Thyroid gland (tissue), 4 donors: ENCODE measurements at regions not wholly inside any gene's neighbourhood (a gene's known extent, or its start where the extent isn't known, plus 50 kb on each side); places are given as distances from the start of the nearest gene placed in this dataset.
A peak's percentile ranks its signal among the peaks of the same experiment; 100 is the strongest.

Source experiments
- DNase-seq, 2 donors: peaks; one replicate each; pipeline ENCODE4 v3.0.0-alpha.2; 2019
- H3K27ac ChIP-seq, 3 donors: fragments of 200-600 bp; sonication (generic); 1 replicate in 2 of 3; 2 replicates in 1 of 3; pipeline ENCODE4 v1.5.1; 2016 to 2019; ENCODE audit warnings: mild to moderate bottlenecking in 1 of 3, moderate library complexity in 1 of 3
- H3K27me3 ChIP-seq: fragments of 200-600 bp; sonication (generic); one replicate; pipeline ENCODE4 v1.5.1; 2019
- H3K36me3 ChIP-seq, 2 donors: fragments of 200-600 bp; sonication (generic); one replicate each; pipeline ENCODE4 v1.5.1; 2016 to 2019
- H3K4me1 ChIP-seq, 2 donors: fragments of 200-600 bp; sonication (generic); one replicate each; pipeline ENCODE4 v1.5.1; 2017 to 2019
- H3K4me3 ChIP-seq, 3 donors: fragments of 200-600 bp; sonication (generic); replicated peaks in 1 of 3; 1 replicate in 2 of 3; 2 replicates in 1 of 3; pipeline ENCODE4 v1.5.1; 2016; ENCODE audit warnings: mild to moderate bottlenecking in 1 of 3
- H3K9me3 ChIP-seq: fragments of 200-600 bp; sonication (generic); one replicate; pipeline ENCODE4 v1.5.1; 2017
- POLR2A ChIP-seq, 2 donors: fragments of 450-650 bp; IDR thresholded peaks; one replicate each; pipeline ENCODE4 v1.6.1; 2017; ENCODE audit warnings: antibody characterized with exemption in 2 of 2, mild to moderate bottlenecking in 2 of 2, moderate library complexity in 1 of 2
- WGBS, 2 donors: methylation state at CpG; one replicate each; pipeline ENCODE4 v1.1.5; 2017; 5-methylcytosine and 5-hydroxymethylcytosine counted together
- intact Hi-C: fragments of 100-400 bp; cut with DNase I; formaldehyde crosslinking; loops from one replicate; pipeline ENCODE4 v1.15.1; 2023
- TF ChIP-seq, protein P1 (sequence below), 6 experiments: fragments of 200-600 bp in 3 of 6; fragments of 450-650 bp in 3 of 6; sonication (generic) in 3 of 6; IDR thresholded peaks; one replicate each; pipeline ENCODE4 v1.5.1; 2016 to 2019; ENCODE audit warnings: antibody characterized with exemption in 6 of 6, mild to moderate bottlenecking in 2 of 6, inconsistent platforms in 1 of 6, moderate library complexity in 1 of 6

DNA sequence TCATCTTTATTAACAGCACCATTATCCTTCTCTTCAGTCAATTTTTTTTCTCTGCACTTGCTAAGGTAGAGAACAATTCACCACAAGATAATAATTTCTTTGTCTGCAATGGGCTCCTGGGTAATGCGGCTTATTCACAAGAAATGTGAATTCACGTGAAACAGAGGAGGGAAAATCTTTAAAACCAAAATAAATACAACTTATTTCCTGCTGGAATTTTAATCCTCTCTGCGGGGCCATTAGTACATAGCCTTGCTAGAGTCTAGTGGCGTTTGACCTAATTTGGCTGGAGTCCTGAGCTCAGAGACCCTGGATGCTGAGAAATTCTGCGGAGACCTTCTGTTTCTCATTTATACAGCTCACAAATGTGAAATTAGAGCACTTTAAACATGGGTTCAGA, 319.3 kb upstream of the MMADHC start:
- no peak for DNase-seq
- Histone ChIP-seq H3K27me3 (no peaks in the 10 kb centered on the region), H3K9me3 (no peaks in the 10 kb centered on the region), H3K27ac (no peak overlapping the region), H3K36me3 (no peaks in the 10 kb centered on the region), H3K4me1 (no peaks in the 10 kb centered on the region), H3K4me3 (no peak overlapping the region)
- WGBS, 2 donors = 58 to 74% methylated on average over 5 of the region's 5 CpGs
- intact Hi-C loops = no loop called here
- no peak for TF ChIP-seq POLR2A (IDR thresholded peaks at IDR 0.05)

GRCh38 chr2:149904352-149905175, 317.0 kb upstream of the MMADHC start:
- no peak overlapping the region for H3K27ac ChIP-seq
- H3K27me3 ChIP-seq = no peaks in the 10 kb centered on the region
- TF ChIP-seq, protein P1, sequence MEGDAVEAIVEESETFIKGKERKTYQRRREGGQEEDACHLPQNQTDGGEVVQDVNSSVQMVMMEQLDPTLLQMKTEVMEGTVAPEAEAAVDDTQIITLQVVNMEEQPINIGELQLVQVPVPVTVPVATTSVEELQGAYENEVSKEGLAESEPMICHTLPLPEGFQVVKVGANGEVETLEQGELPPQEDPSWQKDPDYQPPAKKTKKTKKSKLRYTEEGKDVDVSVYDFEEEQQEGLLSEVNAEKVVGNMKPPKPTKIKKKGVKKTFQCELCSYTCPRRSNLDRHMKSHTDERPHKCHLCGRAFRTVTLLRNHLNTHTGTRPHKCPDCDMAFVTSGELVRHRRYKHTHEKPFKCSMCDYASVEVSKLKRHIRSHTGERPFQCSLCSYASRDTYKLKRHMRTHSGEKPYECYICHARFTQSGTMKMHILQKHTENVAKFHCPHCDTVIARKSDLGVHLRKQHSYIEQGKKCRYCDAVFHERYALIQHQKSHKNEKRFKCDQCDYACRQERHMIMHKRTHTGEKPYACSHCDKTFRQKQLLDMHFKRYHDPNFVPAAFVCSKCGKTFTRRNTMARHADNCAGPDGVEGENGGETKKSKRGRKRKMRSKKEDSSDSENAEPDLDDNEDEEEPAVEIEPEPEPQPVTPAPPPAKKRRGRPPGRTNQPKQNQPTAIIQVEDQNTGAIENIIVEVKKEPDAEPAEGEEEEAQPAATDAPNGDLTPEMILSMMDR (IDR thresholded peaks at IDR 0.05) = no peak
- no peak for TF ChIP-seq POLR2A (IDR thresholded peaks at IDR 0.05)
- no peak for DNase-seq
- H3K4me3 ChIP-seq = no peak overlapping the region
- intact Hi-C loops = no loop called here
- no peaks in the 10 kb centered on the region for H3K4me1 ChIP-seq
- H3K36me3 ChIP-seq = no peaks in the 10 kb centered on the region
- no peaks in the 10 kb centered on the region for H3K9me3 ChIP-seq
- WGBS, 2 donors = 80 to 85% methylated on average over 7 of the region's 7 CpGs

DNA sequence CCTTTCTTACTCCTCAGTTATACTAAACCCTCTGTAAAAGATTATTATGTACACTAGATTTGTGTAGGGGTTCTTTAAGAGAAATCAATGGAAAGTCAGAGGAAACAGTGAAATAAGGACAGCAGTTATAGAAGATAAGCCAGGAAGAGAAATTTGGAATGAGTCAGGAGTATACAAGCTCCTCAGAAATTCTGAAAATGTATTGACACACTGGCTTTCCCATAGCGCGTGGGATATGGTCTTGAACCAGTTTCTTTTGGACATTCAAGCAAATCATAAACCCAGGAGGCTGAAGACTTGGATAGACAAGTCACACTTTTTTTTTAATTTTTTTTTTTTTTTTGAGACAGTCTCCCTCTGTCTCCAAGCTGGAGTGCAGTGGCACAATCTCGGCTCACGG, 316.1 kb upstream of the MMADHC start:
- Histone ChIP-seq H3K4me1 (no peaks in the 10 kb centered on the region), H3K27ac (no peak overlapping the region), H3K27me3 (no peaks in the 10 kb centered on the region), H3K9me3 (no peaks in the 10 kb centered on the region), H3K36me3 (no peaks in the 10 kb centered on the region), H3K4me3 (no peak overlapping the region)
- WGBS, 2 donors = 92 to 98% methylated on average over 4 of the region's 4 CpGs
- intact Hi-C loops = no loop called here
- TF ChIP-seq, protein P1 (IDR thresholded peaks at IDR 0.05) = no peak
- TF ChIP-seq POLR2A (IDR thresholded peaks at IDR 0.05) = no peak
- no peak for DNase-seq

GRCh38 chr2:149902081-149902480, 314.5 kb upstream of the MMADHC start:
- 67 to 81% methylated on average over 4 of the region's 4 CpGs for WGBS, 2 donors
- Histone ChIP-seq H3K27me3 (no peaks in the 10 kb centered on the region), H3K9me3 (no peaks in the 10 kb centered on the region), H3K27ac (no peak overlapping the region), H3K4me1 (no peaks in the 10 kb centered on the region), H3K4me3 (no peak overlapping the region), H3K36me3 (no peaks in the 10 kb centered on the region)
- no peak for TF ChIP-seq POLR2A (IDR thresholded peaks at IDR 0.05)
- intact Hi-C loops = no loop called here
- DNase-seq = peak in 1 of 2 donors; percentile 3

- no peak for TF ChIP-seq POLR2A (IDR thresholded peaks at IDR 0.05)
- TF ChIP-seq, protein P1 (IDR thresholded peaks at IDR 0.05) = no peak
- intact Hi-C loops = no loop called here
- DNase-seq = no peak
- H3K27ac ChIP-seq = no peak overlapping the region
- no peaks in the 10 kb centered on the region for H3K27me3 ChIP-seq
- 97 to 99% methylated on average over 4 of the region's 4 CpGs for WGBS, 2 donors
- H3K4me3 ChIP-seq = no peak overlapping the region
- H3K4me1 ChIP-seq = no peaks in the 10 kb centered on the region
- H3K36me3 ChIP-seq = no peaks in the 10 kb centered on the region
- H3K9me3 ChIP-seq = no peaks in the 10 kb centered on the region
Observed at GRCh38 chr2:149901231-149901859, 313.8 kb upstream of the MMADHC start.

DNA sequence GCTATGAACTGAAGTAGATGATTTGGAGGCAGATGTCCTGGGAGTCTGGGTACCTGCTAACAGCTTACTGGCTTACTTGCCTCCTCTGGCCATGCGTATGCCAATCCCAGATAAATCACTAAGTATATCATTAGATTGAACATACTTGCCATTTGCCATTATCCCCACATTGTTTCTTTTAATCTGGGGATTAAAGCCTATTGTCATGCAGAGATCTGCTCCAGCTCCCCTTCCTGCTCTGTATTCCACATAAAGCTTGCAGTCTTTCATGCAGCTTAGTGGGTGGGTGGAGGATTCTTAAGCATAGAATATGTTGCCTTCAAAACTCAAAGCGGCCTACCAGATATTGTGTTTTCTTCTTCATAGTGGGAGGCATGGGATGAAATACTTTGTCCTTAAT, 311.8 kb upstream of the MMADHC start:
- H3K9me3 ChIP-seq = no peaks in the 10 kb centered on the region
- TF ChIP-seq, protein P1 (IDR thresholded peaks at IDR 0.05) = no peak
- intact Hi-C loops = no loop called here
- no peak overlapping the region for H3K4me3 ChIP-seq
- WGBS, 2 donors = 86 to 96% methylated on average over 2 of the region's 2 CpGs
- H3K4me1 ChIP-seq = peaks cover 0 to 5% of the 10 kb centered on the region in 2 donors
- no peaks in the 10 kb centered on the region for H3K36me3 ChIP-seq
- H3K27ac ChIP-seq = no peak overlapping the region
- H3K27me3 ChIP-seq = no peaks in the 10 kb centered on the region
- DNase-seq = no peak
